GM12878 (cell line): ENCODE measurements at regions not wholly inside any gene's neighbourhood (a gene's known extent, or its start where the extent isn't known, plus 50 kb on each side); places are given as distances from the start of the nearest gene placed in this dataset.

Experiments used
- ATAC-seq: fragments of 200-7000 bp; cut with Tn5 transposase; 3 replicates; pipeline ENCODE4 v1.9.1; 2020; ENCODE audit warnings: mild to moderate bottlenecking, moderate library complexity
- BruUV-seq: library from RNA; stranded (reverse); fragments of 400-500 nt; replicated peaks from 2 replicates; lab custom pipeline; 2021; lab: Mats Ljungman, UMichigan
- CTCF ChIA-PET: fragments of 300-600 bp; sonication (Branson Sonifier 250); formaldehyde crosslinking; extraction: SDS; loops from one replicate; lab custom pipeline; 2021; ENCODE audit warnings: inconsistent platforms; lab: Yijun Ruan, JAX
- POLR2A ChIA-PET: fragments of 350-600 bp; formaldehyde crosslinking; extraction: SDS; loops from one replicate; lab custom pipeline; 2021; ENCODE audit warnings: inconsistent platforms; lab: Charles Lee
- RAD21 ChIA-PET: fragments of 300-600 bp; sonication (Branson Sonifier 250); formaldehyde crosslinking; loops from one replicate; lab custom pipeline; 2023; ENCODE audit warnings: antibody characterized with exemption; ENCODE audit not compliant: unreplicated experiment; lab: Charles Lee
- SMC1A ChIA-PET: fragments of 300-600 bp; sonication (Branson Sonifier 250); formaldehyde crosslinking; loops from one replicate; lab custom pipeline; 2023; ENCODE audit not compliant: unreplicated experiment, uncharacterized antibody; lab: Charles Lee
- DNase-seq: peaks from one replicate; pipeline ENCODE4 v3.0.0-alpha.2; 2011; ENCODE audit warnings: low read depth, low spot score
- FAIRE-seq: peaks from 3 replicates; lab custom pipeline; 2011; peaks lifted over from hg19 to GRCh38; lab: Jason Lieb, UNC
- H2AFZ ChIP-seq: 2 replicates; pipeline ENCODE4 v1.6.0; 2011; ENCODE audit warnings: low read depth, low read length, control low read depth; ENCODE audit not compliant: control insufficient read depth
- H3K27ac ChIP-seq: 2 replicates; pipeline ENCODE4 v1.5.1; 2011; ENCODE audit warnings: control low read depth; ENCODE audit not compliant: control insufficient read depth, insufficient read depth
- H3K27me3 ChIP-seq, 2 experiments: replicated peaks in 1 of 2; 2 replicates each; pipeline versions ENCODE4 v1.6.0 to v1.6.1; 2011; ENCODE audit warnings: low read length in 1 of 2; ENCODE audit not compliant: control insufficient read depth in 2 of 2, insufficient read depth in 2 of 2
- H3K36me3 ChIP-seq, 2 experiments: 2 replicates each; pipeline ENCODE4 v1.5.1; 2011; ENCODE audit warnings: low read length in 1 of 2; ENCODE audit not compliant: control insufficient read depth in 2 of 2, insufficient read depth in 2 of 2
- H3K4me1 ChIP-seq: 2 replicates; pipeline ENCODE4 v1.6.1; 2011; ENCODE audit warnings: mild to moderate bottlenecking, low read length, moderate library complexity, mixed read lengths; ENCODE audit not compliant: control insufficient read depth, insufficient read depth
- H3K4me2 ChIP-seq: 2 replicates; pipeline ENCODE4 v1.6.0; 2011; ENCODE audit warnings: control low read depth; ENCODE audit not compliant: control insufficient read depth, insufficient read depth
- H3K4me3 ChIP-seq: fragments of 200-600 bp; sonication (generic); 2 replicates; pipeline ENCODE4 v1.5.1; 2016
- H3K79me2 ChIP-seq: 2 replicates; pipeline ENCODE4 v1.6.0; 2011; ENCODE audit warnings: low read length; ENCODE audit not compliant: control insufficient read depth, insufficient read depth
- H3K9ac ChIP-seq: 2 replicates; pipeline ENCODE4 v1.8.0; 2011; ENCODE audit warnings: low read length, control low read depth, mixed read lengths; ENCODE audit not compliant: control insufficient read depth, insufficient read depth
- H3K9me3 ChIP-seq: replicated peaks from 3 replicates; pipeline ENCODE4 v1.5.1; 2011; ENCODE audit warnings: mild to moderate bottlenecking, low read length; ENCODE audit not compliant: control insufficient read depth, insufficient read depth
- H4K20me1 ChIP-seq: 2 replicates; pipeline ENCODE4 v1.6.0; 2011; ENCODE audit not compliant: control insufficient read depth, insufficient read depth
- CBX5 ChIP-seq: sonication (generic); IDR thresholded peaks from 2 replicates; pipeline ENCODE4 v1.6.1; 2016; ENCODE audit warnings: low read depth, moderate library complexity, mild to moderate bottlenecking, inconsistent platforms
- CHD1 ChIP-seq: IDR thresholded peaks from 2 replicates; pipeline ENCODE4 v1.6.1; 2012; ENCODE audit warnings: low read depth, low read length, improper control_type of control experiment
- DPF2 ChIP-seq: fragments of 450-650 bp; IDR thresholded peaks from 2 replicates; pipeline ENCODE4 v1.6.1; 2017; ENCODE audit warnings: mild to moderate bottlenecking
- FOXM1 ChIP-seq: IDR thresholded peaks from 2 replicates; pipeline ENCODE4 v1.6.1; 2012; ENCODE audit warnings: low read depth, mild to moderate bottlenecking, inconsistent platforms, low read length, moderate library complexity
- HCFC1 ChIP-seq: fragments of 150-350 bp; IDR thresholded peaks from 2 replicates; pipeline ENCODE4 v1.6.1; 2014; ENCODE audit warnings: low read length
- JUNB ChIP-seq: IDR thresholded peaks from 2 replicates; pipeline ENCODE4 v1.6.1; 2016; ENCODE audit warnings: antibody characterized with exemption, mild to moderate bottlenecking
- NR2C1 ChIP-seq: fragments of 450-650 bp; IDR thresholded peaks from 2 replicates; pipeline ENCODE4 v1.6.1; 2017; ENCODE audit warnings: antibody characterized with exemption, mild to moderate bottlenecking, moderate library complexity
- RBBP5 ChIP-seq: fragments of 200-600 bp; sonication (generic); conservative IDR thresholded peaks from 2 replicates; pipeline ENCODE4 v1.6.1; 2016
- ZNF207 ChIP-seq: fragments of 450-650 bp; IDR thresholded peaks from 2 replicates; pipeline ENCODE4 v1.6.1; 2014; ENCODE audit warnings: antibody characterized with exemption, mild to moderate bottlenecking, borderline replicate concordance
- ZNF622 ChIP-seq: fragments of 450-650 bp; IDR thresholded peaks from 2 replicates; pipeline ENCODE4 v1.6.1; 2017; ENCODE audit warnings: mild to moderate bottlenecking, inconsistent platforms
- WGBS: methylation state at CpG from one replicate; pipeline ENCODE4 v1.1.6; 2016; ENCODE audit warnings: low lambda C conversion rate; ENCODE audit not compliant: insufficient replicate concordance, insufficient coverage; ENCODE audit errors: missing lambda C conversion rate; 5-methylcytosine and 5-hydroxymethylcytosine counted together
- in situ Hi-C: fragments of 300-500 bp; cut with MboI; formaldehyde crosslinking; loops from 9 replicates; pipeline ENCODE4 v1.14.3; 2018; ENCODE audit warnings: mixed read lengths
- intact Hi-C: fragments of 100-400 bp; cut with micrococcal nuclease; formaldehyde crosslinking; loops from one replicate; pipeline ENCODE4 v1.14.2; 2022; ENCODE audit not compliant: unreplicated experiment

DNA sequence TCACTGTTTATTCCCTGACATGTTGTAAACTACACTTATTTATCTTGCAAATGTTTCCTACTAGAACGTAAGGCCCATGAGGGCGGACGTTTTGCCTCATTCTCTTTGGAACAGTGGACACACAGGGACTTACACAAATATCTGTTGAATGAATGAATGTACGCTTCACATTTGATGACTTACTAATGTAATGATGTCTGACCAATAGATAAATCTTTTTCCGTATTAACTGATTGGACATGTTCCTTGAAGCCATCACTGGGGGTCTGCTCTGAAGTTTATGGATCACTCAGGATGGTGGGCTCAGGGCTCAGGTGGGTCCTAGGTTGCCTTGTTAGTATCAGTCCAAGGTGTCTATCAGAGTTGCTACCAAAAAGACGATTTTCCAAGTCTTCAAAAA is 763.2 kb upstream of the TPTE start:
- POLR2A ChIA-PET: no interaction called here
- Histone ChIP-seq H2AFZ (no peak overlapping the region), H3K4me3 (no peak overlapping the region), H3K9ac (no peak overlapping the region), H3K27ac (no peak overlapping the region), H3K9me3 (no peaks in the 10 kb centered on the region; the same call in 2 of the 3 replicates), H3K79me2 (no peaks in the 10 kb centered on the region), H3K4me2 (no peak overlapping the region), H3K27me3 (no peaks in the 10 kb centered on the region), H3K36me3 (no peaks in the 10 kb centered on the region), H4K20me1 (no peaks in the 10 kb centered on the region), H3K4me1 (no peaks in the 10 kb centered on the region)
- ATAC-seq (no peak), FAIRE-seq (no peak), DNase-seq (no peak)
- TF ChIP-seq NR2C1: no peak
- TF ChIP-seq HCFC1: no peak
- TF ChIP-seq ZNF622: no peak
- no peak for TF ChIP-seq CHD1
- in situ Hi-C loops: no loop called here
- WGBS: 11% methylated on average over 6 of the region's 6 CpGs
- SMC1A ChIA-PET: no interaction called here
- BruUV-seq: no TSS peak
- intact Hi-C loops: no loop called here
- RAD21 ChIA-PET: no interaction called here
- CTCF ChIA-PET: no interaction called here

DNA sequence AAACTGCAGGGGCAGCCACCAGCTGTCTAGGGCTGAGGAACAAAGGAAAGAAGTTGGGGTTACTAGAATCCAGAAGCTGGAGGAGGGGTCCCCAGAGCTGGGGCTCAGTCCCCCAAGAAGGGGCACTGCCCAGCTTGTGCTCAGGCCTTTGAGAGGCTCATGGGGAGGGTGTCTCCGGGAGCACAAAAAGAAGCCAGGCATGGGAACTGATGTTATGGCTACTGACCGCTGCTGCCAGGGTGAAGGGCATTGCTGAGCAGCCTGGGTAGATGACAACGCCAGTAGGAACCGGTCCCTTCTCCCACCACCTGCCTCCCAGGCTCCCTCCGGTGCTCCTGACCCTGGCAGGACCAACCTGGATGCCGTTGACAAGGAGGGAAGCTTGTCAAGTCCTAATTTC is 762.5 kb upstream of the TPTE start:
- Histone ChIP-seq H3K4me3 (no peak overlapping the region), H3K9ac (no peak overlapping the region), H3K9me3 (no peaks in the 10 kb centered on the region; the same call in 2 of the 3 replicates), H3K27ac (no peak overlapping the region), H3K4me2 (no peak overlapping the region), H3K36me3 (no peaks in the 10 kb centered on the region), H2AFZ (no peak overlapping the region), H3K27me3 (no peaks in the 10 kb centered on the region), H4K20me1 (no peaks in the 10 kb centered on the region), H3K79me2 (no peaks in the 10 kb centered on the region), H3K4me1 (no peaks in the 10 kb centered on the region)
- intact Hi-C loops (no loop called here), in situ Hi-C loops (no loop called here)
- no peak for DNase-seq
- SMC1A ChIA-PET: no interaction called here
- ATAC-seq: no peak
- RAD21 ChIA-PET: no interaction called here
- POLR2A ChIA-PET: no interaction called here
- TF ChIP-seq DPF2: no peak
- no peak for TF ChIP-seq RBBP5
- TF ChIP-seq CBX5: no peak
- TF ChIP-seq JUNB: no peak
- no peak for TF ChIP-seq ZNF207
- TF ChIP-seq FOXM1: no peak
- FAIRE-seq: no peak
- no TSS peak for BruUV-seq
- WGBS: 17% methylated on average over 6 of the region's 6 CpGs
- CTCF ChIA-PET: no interaction called here
